IPS-18a (cell line): ENCODE measurements at regions not wholly inside any gene's neighbourhood (a gene's known extent, or its start where the extent isn't known, plus 50 kb on each side); places are given as distances from the start of the nearest gene placed in this dataset.
"Not testable (repeated sequence)": the region's sequence is repeated elsewhere in the genome, so short reads cannot be mapped to it uniquely, and the experiment has no call there.

Experiments
- H3K27ac ChIP-seq: one replicate; pipeline ENCODE4 v1.5.1; 2013; ENCODE audit warnings: low read length
- H3K27me3 ChIP-seq: one replicate; pipeline ENCODE4 v1.6.1; 2013; ENCODE audit warnings: mild to moderate bottlenecking, low read length; ENCODE audit not compliant: control insufficient read depth, insufficient read depth
- H3K36me3 ChIP-seq: one replicate; pipeline ENCODE4 v1.6.1; 2013; ENCODE audit warnings: low read depth, low read length; ENCODE audit not compliant: control insufficient read depth
- H3K4me1 ChIP-seq: one replicate; pipeline ENCODE4 v1.6.1; 2013; ENCODE audit warnings: low read depth, low read length; ENCODE audit not compliant: control insufficient read depth
- H3K4me3 ChIP-seq: one replicate; pipeline ENCODE4 v1.5.1; 2013; ENCODE audit warnings: low read length
- H3K9ac ChIP-seq: one replicate; pipeline ENCODE4 v1.6.1; 2013; ENCODE audit warnings: mild to moderate bottlenecking, low read length, moderate library complexity
- H3K9me3 ChIP-seq: one replicate; pipeline ENCODE4 v1.6.1; 2013; ENCODE audit warnings: low read depth, low read length; ENCODE audit not compliant: control insufficient read depth

GRCh38 chr4:144851948-144852347 is 206.0 kb downstream of the HHIP start:
- Histone ChIP-seq H3K27ac (no peak overlapping the region), H3K9me3 (no peaks in the 10 kb centered on the region), H3K4me1 (no peaks in the 10 kb centered on the region), H3K4me3 (no peak overlapping the region), H3K9ac (no peak overlapping the region), H3K27me3 (no peaks in the 10 kb centered on the region), H3K36me3 (no peaks in the 10 kb centered on the region)

- Histone ChIP-seq H3K36me3 (no peaks in the 10 kb centered on the region), H3K4me1 (no peaks in the 10 kb centered on the region), H3K27ac (no peak overlapping the region), H3K9me3 (no peaks in the 10 kb centered on the region), H3K4me3 (no peak overlapping the region), H3K27me3 (no peaks in the 10 kb centered on the region), H3K9ac (no peak overlapping the region)
Measured at GRCh38 chr4:144861471-144861870, 215.5 kb downstream of the HHIP start.

- Histone ChIP-seq H3K27ac (no peak overlapping the region), H3K9me3 (no peaks in the 10 kb centered on the region)
Measured at GRCh38 chr4:144862210-144862609, 216.3 kb downstream of the HHIP start.

GRCh38 chr4:144864891-144865290 is 218.9 kb downstream of the HHIP start:
- not testable (repeated sequence) for H3K4me3 ChIP-seq, H3K27me3 ChIP-seq

More at GRCh38 chr4:144862210-144862609, 216.3 kb downstream of the HHIP start:
- H3K27me3 ChIP-seq: no peaks in the 10 kb centered on the region
- no peaks in the 10 kb centered on the region for H3K36me3 ChIP-seq
- no peak overlapping the region for H3K4me3 ChIP-seq
- H3K9ac ChIP-seq: no peak overlapping the region
- H3K4me1 ChIP-seq: no peaks in the 10 kb centered on the region

DNA sequence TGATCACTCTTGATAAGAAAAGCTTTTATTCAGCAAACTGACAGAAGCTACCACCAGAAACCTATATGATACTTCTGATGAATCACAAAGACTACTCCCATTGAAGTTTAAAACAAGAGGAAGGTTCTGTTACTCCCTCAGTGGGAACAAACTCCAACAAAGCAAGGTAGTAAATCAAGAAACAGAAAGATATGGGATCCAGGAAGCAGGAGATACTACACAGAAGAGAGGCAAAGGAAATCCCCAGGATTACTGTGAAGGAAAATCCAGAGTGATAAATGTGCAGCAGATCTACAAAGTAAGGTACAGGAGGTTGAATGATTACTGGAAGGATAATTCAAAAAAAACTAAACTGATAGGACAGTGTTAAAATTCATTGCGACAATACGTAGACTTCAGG is 222.4 kb downstream of the HHIP start:
- Histone ChIP-seq H3K27ac (no peak overlapping the region), H3K36me3 (no peaks in the 10 kb centered on the region), H3K27me3 (no peaks in the 10 kb centered on the region), H3K9me3 (no peaks in the 10 kb centered on the region), H3K9ac (no peak overlapping the region), H3K4me3 (no peak overlapping the region), H3K4me1 (no peaks in the 10 kb centered on the region)

More at GRCh38 chr4:144864891-144865290, 218.9 kb downstream of the HHIP start:
- not testable (repeated sequence) for H3K4me1 ChIP-seq, H3K9me3 ChIP-seq, H3K36me3 ChIP-seq, H3K9ac ChIP-seq, H3K27ac ChIP-seq

GRCh38 chr4:144872508-144873225 is 225.3 kb downstream of the ANAPC10 start:
- no peak overlapping the region for H3K27ac ChIP-seq
- H3K4me3 ChIP-seq: no peak overlapping the region
- H3K9me3 ChIP-seq: no peaks in the 10 kb centered on the region

GRCh38 chr4:144873226-144873990 is 224.6 kb downstream of the ANAPC10 start:
- no peak overlapping the region for H3K27ac ChIP-seq
- H3K4me1 ChIP-seq: no peaks in the 10 kb centered on the region
- H3K4me3 ChIP-seq: no peak overlapping the region
- H3K27me3 ChIP-seq: no peaks in the 10 kb centered on the region
- H3K9ac ChIP-seq: no peak overlapping the region
- H3K9me3 ChIP-seq: no peaks in the 10 kb centered on the region
- no peaks in the 10 kb centered on the region for H3K36me3 ChIP-seq

More at GRCh38 chr4:144872508-144873225, 225.3 kb downstream of the ANAPC10 start:
- Histone ChIP-seq H3K27me3 (no peaks in the 10 kb centered on the region), H3K4me1 (no peaks in the 10 kb centered on the region), H3K36me3 (no peaks in the 10 kb centered on the region), H3K9ac (no peak overlapping the region)

DNA sequence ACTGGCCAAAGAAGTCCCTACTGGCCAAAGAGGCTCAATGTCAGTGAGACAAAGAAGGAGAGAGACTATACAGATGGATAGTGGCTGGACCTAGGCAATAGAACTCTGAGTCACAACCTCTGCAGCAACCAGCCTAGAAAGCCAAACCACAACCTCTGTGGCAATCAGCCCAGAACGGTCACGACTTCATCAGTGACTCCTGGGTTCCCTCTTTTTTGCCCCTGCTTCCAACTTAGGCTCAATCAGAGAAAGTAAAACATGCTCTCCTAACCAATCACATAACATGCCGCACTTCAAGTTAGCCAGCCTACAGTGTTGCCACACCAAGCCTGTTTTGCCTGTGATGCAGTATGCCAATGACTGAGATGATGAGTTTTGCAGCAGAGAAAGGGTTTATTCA is 203.4 kb downstream of the ANAPC10 start:
- H3K9me3 ChIP-seq: no peaks in the 10 kb centered on the region
- H3K4me1 ChIP-seq: no peaks in the 10 kb centered on the region
- H3K36me3 ChIP-seq: no peaks in the 10 kb centered on the region
- H3K4me3 ChIP-seq: no peak overlapping the region
- no peak overlapping the region for H3K9ac ChIP-seq
- H3K27me3 ChIP-seq: no peaks in the 10 kb centered on the region
- no peak overlapping the region for H3K27ac ChIP-seq

DNA sequence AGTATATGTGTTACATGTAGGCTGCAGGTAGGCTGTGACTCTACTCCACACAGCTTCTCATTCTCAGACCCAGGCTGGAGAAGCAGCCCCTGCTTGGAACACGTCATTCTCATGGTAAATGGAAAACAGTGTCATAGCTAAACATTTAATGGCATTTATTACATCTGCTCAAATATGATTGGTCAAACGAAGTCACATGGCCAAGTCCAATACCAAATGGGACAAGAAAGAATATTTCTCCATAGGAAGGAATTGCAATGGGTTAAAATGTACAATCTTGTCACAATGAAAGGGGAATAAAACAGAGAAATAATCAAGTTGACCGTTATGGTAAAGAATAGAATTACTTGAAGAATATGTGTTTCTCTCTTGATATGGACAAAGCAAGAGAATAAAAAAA is 198.6 kb downstream of the ANAPC10 start:
- H3K27ac ChIP-seq: no peak overlapping the region
- H3K4me1 ChIP-seq: no peaks in the 10 kb centered on the region
- no peaks in the 10 kb centered on the region for H3K36me3 ChIP-seq
- no peak overlapping the region for H3K4me3 ChIP-seq
- no peak overlapping the region for H3K9ac ChIP-seq
- no peaks in the 10 kb centered on the region for H3K9me3 ChIP-seq
- no peaks in the 10 kb centered on the region for H3K27me3 ChIP-seq

- Histone ChIP-seq H3K9me3 (no peaks in the 10 kb centered on the region), H3K27ac (no peak overlapping the region), H3K27me3 (no peaks in the 10 kb centered on the region), H3K4me3 (no peak overlapping the region), H3K4me1 (no peaks in the 10 kb centered on the region), H3K9ac (no peak overlapping the region), H3K36me3 (no peaks in the 10 kb centered on the region)
Measured at GRCh38 chr4:144901141-144901540, 196.9 kb downstream of the ANAPC10 start.

GRCh38 chr4:144902614-144903013 is 195.4 kb downstream of the ANAPC10 start:
- no peaks in the 10 kb centered on the region for H3K36me3 ChIP-seq
- H3K27me3 ChIP-seq: no peaks in the 10 kb centered on the region
- no peak overlapping the region for H3K4me3 ChIP-seq
- no peak overlapping the region for H3K9ac ChIP-seq
- no peaks in the 10 kb centered on the region for H3K9me3 ChIP-seq
- H3K4me1 ChIP-seq: no peaks in the 10 kb centered on the region
- no peak overlapping the region for H3K27ac ChIP-seq
